ENCODE measurements at regions not wholly inside any gene's neighbourhood (a gene's known extent, or its start where the extent isn't known, plus 50 kb on each side); places are given as distances from the start of the nearest gene placed in this dataset.

- ATAC-seq (ENCODE audit: low read depth), result no peak
- TF ChIP-seq CTCF (IDR thresholded peaks at IDR 0.05; ENCODE audit: poor library complexity, severe bottlenecking), result no peak
- H3K9me3 ChIP-seq (ENCODE audit: severe bottlenecking), result no peaks in the 10 kb centered on the region
These were observed 1543.5 kb downstream of the AACS start for GRCh38 chr12:126608607-126609175.

GRCh38 chr12:126616441-126616840 lies 1551.2 kb downstream of the AACS start:
- no peak for TF ChIP-seq CTCF (IDR thresholded peaks at IDR 0.05; ENCODE audit: poor library complexity, severe bottlenecking)
- Histone ChIP-seq H3K4me3 (ENCODE audit: severe bottlenecking) (no peak overlapping the region), H3K4me1 (ENCODE audit: insufficient read depth, poor library complexity, severe bottlenecking) (no peaks in the 10 kb centered on the region), H3K36me3 (ENCODE audit: low read depth) (no peaks in the 10 kb centered on the region), H3K9me3 (ENCODE audit: severe bottlenecking) (no peaks in the 10 kb centered on the region), H3K27ac (ENCODE audit: poor library complexity, severe bottlenecking) (no peak overlapping the region), H3K27me3 (ENCODE audit: insufficient read depth, poor library complexity, severe bottlenecking) (no peaks in the 10 kb centered on the region)
- ATAC-seq (ENCODE audit: low read depth) (no peak), DNase-seq (ENCODE audit: low spot score) (no peak)

More at GRCh38 chr12:126608607-126609175, 1543.5 kb downstream of the AACS start:
- DNase-seq (ENCODE audit: low spot score), result no peak
- no peak overlapping the region for H3K27ac ChIP-seq (ENCODE audit: poor library complexity, severe bottlenecking)
- H3K4me1 ChIP-seq (ENCODE audit: insufficient read depth, poor library complexity, severe bottlenecking), result no peaks in the 10 kb centered on the region
- no peaks in the 10 kb centered on the region for H3K27me3 ChIP-seq (ENCODE audit: insufficient read depth, poor library complexity, severe bottlenecking)
- H3K4me3 ChIP-seq (ENCODE audit: severe bottlenecking), result no peak overlapping the region
- no peaks in the 10 kb centered on the region for H3K36me3 ChIP-seq (ENCODE audit: low read depth)

- Histone ChIP-seq H3K4me3 (ENCODE audit: severe bottlenecking) (no peak overlapping the region), H3K36me3 (ENCODE audit: low read depth) (no peaks in the 10 kb centered on the region), H3K4me1 (ENCODE audit: insufficient read depth, poor library complexity, severe bottlenecking) (no peaks in the 10 kb centered on the region), H3K27me3 (ENCODE audit: insufficient read depth, poor library complexity, severe bottlenecking) (no peaks in the 10 kb centered on the region), H3K27ac (ENCODE audit: poor library complexity, severe bottlenecking) (no peak overlapping the region), H3K9me3 (ENCODE audit: severe bottlenecking) (no peaks in the 10 kb centered on the region)
- TF ChIP-seq CTCF (IDR thresholded peaks at IDR 0.05; ENCODE audit: poor library complexity, severe bottlenecking), result peak; percentile 25
- DNase-seq (ENCODE audit: low spot score), result no peak
- ATAC-seq (ENCODE audit: low read depth), result no peak
These were observed 1552.1 kb downstream of the AACS start for GRCh38 chr12:126617312-126617711.

GRCh38 chr12:126627596-126627995 lies 1562.4 kb downstream of the AACS start:
- Histone ChIP-seq H3K4me3 (ENCODE audit: severe bottlenecking) (no peak overlapping the region), H3K36me3 (ENCODE audit: low read depth) (no peaks in the 10 kb centered on the region), H3K27me3 (ENCODE audit: insufficient read depth, poor library complexity, severe bottlenecking) (no peaks in the 10 kb centered on the region), H3K27ac (ENCODE audit: poor library complexity, severe bottlenecking) (no peak overlapping the region), H3K9me3 (ENCODE audit: severe bottlenecking) (no peaks in the 10 kb centered on the region), H3K4me1 (ENCODE audit: insufficient read depth, poor library complexity, severe bottlenecking) (no peaks in the 10 kb centered on the region)
- no peak for TF ChIP-seq CTCF (IDR thresholded peaks at IDR 0.05; ENCODE audit: poor library complexity, severe bottlenecking)
- no peak for ATAC-seq (ENCODE audit: low read depth)
- no peak for DNase-seq (ENCODE audit: low spot score)

GRCh38 chr12:126636821-126637220 lies 1571.6 kb downstream of the AACS start:
- no peak overlapping the region for H3K27ac ChIP-seq (ENCODE audit: poor library complexity, severe bottlenecking)
- ATAC-seq (ENCODE audit: low read depth) (no peak), DNase-seq (ENCODE audit: low spot score) (no peak)
- no peak overlapping the region for H3K4me3 ChIP-seq (ENCODE audit: severe bottlenecking)
- H3K36me3 ChIP-seq (ENCODE audit: low read depth), result no peaks in the 10 kb centered on the region
- no peaks in the 10 kb centered on the region for H3K27me3 ChIP-seq (ENCODE audit: insufficient read depth, poor library complexity, severe bottlenecking)
- no peaks in the 10 kb centered on the region for H3K4me1 ChIP-seq (ENCODE audit: insufficient read depth, poor library complexity, severe bottlenecking)
- H3K9me3 ChIP-seq (ENCODE audit: severe bottlenecking), result no peaks in the 10 kb centered on the region
- no peak for TF ChIP-seq CTCF (IDR thresholded peaks at IDR 0.05; ENCODE audit: poor library complexity, severe bottlenecking)
